A673 (cell line): ENCODE measurements at regions not wholly inside any gene's neighbourhood (a gene's known extent, or its start where the extent isn't known, plus 50 kb on each side); places are given as distances from the start of the nearest gene placed in this dataset.

ENCODE experiments used
- BruUV-seq: library from RNA; stranded (reverse); fragments of 400-500 nt; replicated peaks from 2 replicates; lab custom pipeline; 2021; lab: Mats Ljungman, UMichigan
- CTCF ChIA-PET: fragments of 300-600 bp; sonication (Branson Sonifier 250); formaldehyde crosslinking; loops from one replicate; lab custom pipeline; 2022; ENCODE audit warnings: antibody characterized with exemption; lab: Charles Lee
- POLR2A ChIA-PET: fragments of 300-600 bp; sonication (Branson Sonifier 250); formaldehyde crosslinking; loops from one replicate; lab custom pipeline; 2022; ENCODE audit warnings: antibody characterized with exemption; ENCODE audit not compliant: low non-redundant PET; lab: Charles Lee
- DNase-seq: peaks from one replicate; pipeline ENCODE4 v3.0.0-alpha.2; 2015; ENCODE audit warnings: low spot score
- H3K27ac ChIP-seq: fragments of 200-600 bp; sonication (generic); 2 replicates; pipeline ENCODE4 v1.5.1; 2016; ENCODE audit warnings: mixed run types, low read depth, mild to moderate bottlenecking, mixed read lengths, antibody characterized with exemption, low read length; ENCODE audit not compliant: poor library complexity, severe bottlenecking
- H3K27me3 ChIP-seq: fragments of 200-600 bp; sonication (generic); replicated peaks from 2 replicates; pipeline ENCODE4 v1.6.1; 2017; ENCODE audit warnings: mixed run types, low read depth, mild to moderate bottlenecking, mixed read lengths, antibody characterized with exemption, low read length; ENCODE audit not compliant: insufficient read depth, poor library complexity
- H3K36me3 ChIP-seq: fragments of 200-600 bp; sonication (generic); 2 replicates; pipeline ENCODE4 v1.6.1; 2016; ENCODE audit warnings: mixed run types, mild to moderate bottlenecking, mixed read lengths, antibody characterized with exemption, low read length; ENCODE audit not compliant: insufficient read depth, poor library complexity, severe bottlenecking
- H3K4me1 ChIP-seq: fragments of 200-600 bp; sonication (generic); 2 replicates; pipeline ENCODE4 v1.6.1; 2017; ENCODE audit warnings: mixed run types, mild to moderate bottlenecking, mixed read lengths, antibody characterized with exemption, low read length; ENCODE audit not compliant: insufficient read depth, poor library complexity, severe bottlenecking
- H3K4me3 ChIP-seq: fragments of 200-600 bp; sonication (generic); 2 replicates; pipeline ENCODE4 v1.5.1; 2016; ENCODE audit warnings: low read depth, mixed run types, mild to moderate bottlenecking, mixed read lengths, low read length; ENCODE audit not compliant: poor library complexity, severe bottlenecking
- H3K9me3 ChIP-seq: fragments of 200-600 bp; sonication (generic); 2 replicates; pipeline ENCODE4 v1.6.1; 2016; ENCODE audit warnings: mixed run types, low read depth, mild to moderate bottlenecking, mixed read lengths, antibody characterized with exemption, low read length; ENCODE audit not compliant: poor library complexity, severe bottlenecking
- EZH2 ChIP-seq: fragments of 200-600 bp; sonication (generic); IDR thresholded peaks from 2 replicates; pipeline ENCODE4 v1.6.1; 2017; ENCODE audit warnings: borderline replicate concordance, low read depth, mild to moderate bottlenecking, mixed read lengths, antibody characterized with exemption, low read length; ENCODE audit not compliant: poor library complexity, severe bottlenecking
- intact Hi-C: fragments of 100-400 bp; cut with micrococcal nuclease; formaldehyde crosslinking; loops from one replicate; pipeline ENCODE4 v1.10.0; 2022; ENCODE audit not compliant: unreplicated experiment
- TF ChIP-seq, protein P1 (sequence below): fragments of 300-800, 200-600 bp; sonication (generic); conservative IDR thresholded peaks from 2 replicates; pipeline ENCODE4 v1.5.1; 2017; ENCODE audit warnings: low read depth, mild to moderate bottlenecking, antibody characterized with exemption, low read length, moderate library complexity, mixed read lengths

DNA sequence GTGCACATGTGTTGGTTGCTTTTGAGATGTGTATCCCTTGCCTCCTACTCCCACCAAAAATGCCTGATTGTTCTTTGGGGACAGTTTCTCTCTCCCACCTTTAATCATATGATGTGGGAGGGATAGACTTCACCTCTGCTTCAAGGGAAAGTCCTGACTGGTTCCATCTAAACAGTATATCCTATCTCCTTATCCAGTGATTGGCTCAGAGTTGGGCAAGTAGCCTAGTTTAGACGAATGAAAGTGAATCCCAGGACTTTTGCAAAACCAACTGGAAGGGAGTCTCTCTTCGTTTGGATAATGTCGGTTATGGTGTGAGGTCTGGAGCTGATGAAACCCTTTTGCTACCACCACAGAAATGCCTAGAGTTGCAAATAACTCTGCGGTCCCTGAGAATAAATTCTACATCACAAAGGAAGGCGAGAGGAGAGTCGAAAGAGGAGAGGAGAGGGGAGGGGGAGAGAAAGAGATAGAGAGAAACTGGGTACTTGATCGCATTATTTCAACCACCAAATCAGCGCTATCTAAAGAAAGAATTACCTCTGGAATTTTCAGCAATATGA is 77.1 kb upstream of the SALL1 start:
- TF ChIP-seq, protein P1, sequence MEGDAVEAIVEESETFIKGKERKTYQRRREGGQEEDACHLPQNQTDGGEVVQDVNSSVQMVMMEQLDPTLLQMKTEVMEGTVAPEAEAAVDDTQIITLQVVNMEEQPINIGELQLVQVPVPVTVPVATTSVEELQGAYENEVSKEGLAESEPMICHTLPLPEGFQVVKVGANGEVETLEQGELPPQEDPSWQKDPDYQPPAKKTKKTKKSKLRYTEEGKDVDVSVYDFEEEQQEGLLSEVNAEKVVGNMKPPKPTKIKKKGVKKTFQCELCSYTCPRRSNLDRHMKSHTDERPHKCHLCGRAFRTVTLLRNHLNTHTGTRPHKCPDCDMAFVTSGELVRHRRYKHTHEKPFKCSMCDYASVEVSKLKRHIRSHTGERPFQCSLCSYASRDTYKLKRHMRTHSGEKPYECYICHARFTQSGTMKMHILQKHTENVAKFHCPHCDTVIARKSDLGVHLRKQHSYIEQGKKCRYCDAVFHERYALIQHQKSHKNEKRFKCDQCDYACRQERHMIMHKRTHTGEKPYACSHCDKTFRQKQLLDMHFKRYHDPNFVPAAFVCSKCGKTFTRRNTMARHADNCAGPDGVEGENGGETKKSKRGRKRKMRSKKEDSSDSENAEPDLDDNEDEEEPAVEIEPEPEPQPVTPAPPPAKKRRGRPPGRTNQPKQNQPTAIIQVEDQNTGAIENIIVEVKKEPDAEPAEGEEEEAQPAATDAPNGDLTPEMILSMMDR, result no peak
- TF ChIP-seq EZH2, result no peak
- intact Hi-C loops, result no loop called here
- Histone ChIP-seq H3K27ac (no peak overlapping the region), H3K9me3 (no peaks in the 10 kb centered on the region), H3K27me3 (peaks cover 4% of the 10 kb centered on the region), H3K4me1 (no peaks in the 10 kb centered on the region), H3K36me3 (no peaks in the 10 kb centered on the region), H3K4me3 (no peak overlapping the region)
- DNase-seq, result no peak
- no TSS peak for BruUV-seq
- ChIA-PET POLR2A (no interaction called here), CTCF (no interaction called here)

DNA sequence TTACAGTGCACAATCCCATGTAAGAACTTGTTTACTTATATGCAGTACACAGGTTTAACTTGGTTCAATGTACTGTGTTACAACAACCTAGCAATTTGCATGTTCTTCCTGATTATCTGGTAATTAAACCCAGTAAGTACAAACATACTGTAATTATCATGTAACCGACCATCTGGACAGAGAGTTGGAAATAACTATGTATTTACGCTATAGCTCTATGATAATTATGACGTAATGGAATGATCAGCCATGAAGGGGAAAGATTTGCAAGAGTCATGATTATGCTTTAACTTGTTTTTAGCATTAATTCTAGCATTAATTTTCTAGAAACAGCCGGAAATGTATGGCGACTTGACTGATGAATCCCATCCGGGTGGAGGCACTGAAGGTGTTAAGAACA is 74.8 kb upstream of the SALL1 start:
- ChIA-PET POLR2A (no interaction called here), CTCF (no interaction called here)
- Histone ChIP-seq H3K27me3 (peaks cover 4% of the 10 kb centered on the region), H3K9me3 (no peaks in the 10 kb centered on the region), H3K4me1 (no peaks in the 10 kb centered on the region), H3K27ac (no peak overlapping the region), H3K4me3 (no peak overlapping the region), H3K36me3 (no peaks in the 10 kb centered on the region)
- BruUV-seq, result no TSS peak
- no peak for DNase-seq
- intact Hi-C loops, result no loop called here
- TF ChIP-seq, protein P1, result no peak
- no peak for TF ChIP-seq EZH2

DNA sequence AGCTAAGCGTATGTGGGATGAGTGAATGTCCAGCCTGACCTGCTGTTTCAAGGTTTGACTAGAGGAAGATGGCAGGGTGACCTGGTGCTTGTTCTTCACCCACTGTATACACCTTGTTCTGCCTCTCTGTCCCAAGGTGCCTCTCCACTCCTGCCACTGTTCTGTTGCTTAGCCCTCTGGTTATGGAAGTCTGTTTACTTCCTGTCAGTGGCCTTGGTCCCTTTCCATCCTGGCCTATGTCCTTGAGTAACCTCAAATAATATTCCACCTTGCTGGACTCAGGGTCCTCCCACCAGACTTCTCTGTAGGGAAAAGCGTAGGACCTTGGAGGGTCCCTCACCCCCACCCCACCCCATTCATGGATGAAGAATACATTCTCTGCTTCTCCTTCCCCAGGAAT is 73.2 kb upstream of the SALL1 start:
- intact Hi-C loops, result no loop called here
- BruUV-seq, result no TSS peak
- no peak for DNase-seq
- peaks cover 4% of the 10 kb centered on the region for H3K27me3 ChIP-seq
- ChIA-PET POLR2A (no interaction called here), CTCF (no interaction called here)
- H3K4me3 ChIP-seq, result no peak overlapping the region
- TF ChIP-seq EZH2, result no peak
- TF ChIP-seq, protein P1, result no peak
- H3K36me3 ChIP-seq, result no peaks in the 10 kb centered on the region
- H3K4me1 ChIP-seq, result no peaks in the 10 kb centered on the region
- H3K27ac ChIP-seq, result no peak overlapping the region
- H3K9me3 ChIP-seq, result no peaks in the 10 kb centered on the region
